ENCODE measurements at regions not wholly inside any gene's neighbourhood (a gene's known extent, or its start where the extent isn't known, plus 50 kb on each side); places are given as distances from the start of the nearest gene placed in this dataset.
"Not testable (repeated sequence)": the region's sequence is repeated elsewhere in the genome, so short reads cannot be mapped to it uniquely, and the experiment has no call there.

DNA sequence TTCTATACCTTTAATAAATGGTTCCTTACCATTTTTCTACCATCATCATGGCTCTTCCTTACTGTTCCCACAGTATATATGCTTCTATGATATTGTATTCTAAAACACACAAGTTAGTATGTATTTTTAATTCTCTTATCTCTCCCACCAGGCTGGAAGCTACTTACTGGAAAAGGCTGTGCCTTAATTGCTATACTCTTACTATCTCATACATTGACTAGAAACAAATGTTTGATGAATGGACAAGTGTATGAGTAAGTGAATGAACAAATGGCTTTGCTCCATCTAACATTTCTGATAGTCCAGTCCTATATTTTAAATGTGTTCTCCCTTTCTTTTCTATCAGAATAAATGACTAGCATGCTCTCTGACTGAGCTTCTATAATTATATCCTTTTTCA lies 320.8 kb upstream of the RASGEF1B start:
- Histone ChIP-seq H3K9ac (ENCODE audit: low read length in 2 of 2) (no peak overlapping the region), H3K4me3 (ENCODE audit: low read length in 2 of 2) (no peak overlapping the region), H3K27ac (ENCODE audit: low read length) (no peak overlapping the region), H3K27me3 (ENCODE audit: control insufficient read depth in 1 of 2, insufficient read depth in 2 of 2, low read length in 2 of 2) (no peaks in the 10 kb centered on the region), H3K9me3 (ENCODE audit: control insufficient read depth in 2 of 2, low read length in 2 of 2) (no peaks in the 10 kb centered on the region), H3K4me1 (ENCODE audit: control insufficient read depth, insufficient read depth, low read length) (no peaks in the 10 kb centered on the region), H3K36me3 (ENCODE audit: control insufficient read depth in 2 of 2, insufficient read depth in 2 of 2, low read length in 2 of 2) (no peaks in the 10 kb centered on the region)

- H3K9me3 ChIP-seq (ENCODE audit: control insufficient read depth in 2 of 2, low read length in 2 of 2), result no peaks in the 10 kb centered on the region
- H3K36me3 ChIP-seq (ENCODE audit: control insufficient read depth in 2 of 2, insufficient read depth in 2 of 2, low read length in 2 of 2), result no peaks in the 10 kb centered on the region
- no peaks in the 10 kb centered on the region for H3K4me1 ChIP-seq (ENCODE audit: control insufficient read depth, insufficient read depth, low read length)
- no peak overlapping the region for H3K9ac ChIP-seq (ENCODE audit: low read length in 2 of 2)
- H3K4me3 ChIP-seq (ENCODE audit: low read length in 2 of 2), result no peak overlapping the region
- no peaks in the 10 kb centered on the region for H3K27me3 ChIP-seq (ENCODE audit: control insufficient read depth in 1 of 2, insufficient read depth in 2 of 2, low read length in 2 of 2)
- no peak overlapping the region for H3K27ac ChIP-seq (ENCODE audit: low read length)
Measured at GRCh38 chr4:81790477-81790876, 318.8 kb upstream of the RASGEF1B start.

DNA sequence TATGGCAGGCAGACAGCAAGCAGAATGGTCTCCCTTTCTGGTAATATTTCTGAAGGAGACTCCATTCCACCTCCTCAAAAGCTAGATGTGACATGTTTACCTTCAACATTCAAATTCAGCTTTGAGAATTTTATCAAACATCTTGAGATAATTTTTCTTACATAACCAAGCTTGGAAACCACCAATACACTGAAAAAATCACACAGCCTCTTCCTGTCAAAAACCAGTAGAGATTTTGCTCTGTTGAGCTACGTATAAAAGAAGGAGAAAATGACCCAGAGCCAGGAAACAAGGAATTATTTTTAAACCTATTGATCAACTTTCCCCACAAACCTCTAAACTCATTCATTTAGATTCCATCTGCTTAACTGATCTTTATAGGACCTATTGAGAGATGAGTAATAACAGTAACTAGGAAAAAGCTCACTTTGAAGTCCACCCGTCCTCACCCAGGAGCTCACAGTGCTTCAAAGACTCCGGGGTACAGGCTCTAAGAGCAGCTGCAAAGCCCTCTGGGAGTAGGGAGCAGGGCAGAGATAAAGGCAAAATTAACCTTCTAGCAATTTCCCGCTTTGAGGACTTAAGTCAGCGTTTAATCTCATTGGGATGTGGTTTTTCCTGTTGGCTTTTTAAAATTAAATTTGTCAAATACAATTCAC lies 318.2 kb upstream of the RASGEF1B start:
- Histone ChIP-seq H3K4me3 (ENCODE audit: low read length in 2 of 2) (no peak overlapping the region), H3K27me3 (ENCODE audit: control insufficient read depth in 1 of 2, insufficient read depth in 2 of 2, low read length in 2 of 2) (no peaks in the 10 kb centered on the region), H3K9me3 (ENCODE audit: control insufficient read depth in 2 of 2, low read length in 2 of 2) (no peaks in the 10 kb centered on the region), H3K36me3 (ENCODE audit: control insufficient read depth in 2 of 2, insufficient read depth in 2 of 2, low read length in 2 of 2) (no peaks in the 10 kb centered on the region), H3K4me1 (ENCODE audit: control insufficient read depth, insufficient read depth, low read length) (no peaks in the 10 kb centered on the region), H3K9ac (ENCODE audit: low read length in 2 of 2) (no peak overlapping the region), H3K27ac (ENCODE audit: low read length) (no peak overlapping the region)

DNA sequence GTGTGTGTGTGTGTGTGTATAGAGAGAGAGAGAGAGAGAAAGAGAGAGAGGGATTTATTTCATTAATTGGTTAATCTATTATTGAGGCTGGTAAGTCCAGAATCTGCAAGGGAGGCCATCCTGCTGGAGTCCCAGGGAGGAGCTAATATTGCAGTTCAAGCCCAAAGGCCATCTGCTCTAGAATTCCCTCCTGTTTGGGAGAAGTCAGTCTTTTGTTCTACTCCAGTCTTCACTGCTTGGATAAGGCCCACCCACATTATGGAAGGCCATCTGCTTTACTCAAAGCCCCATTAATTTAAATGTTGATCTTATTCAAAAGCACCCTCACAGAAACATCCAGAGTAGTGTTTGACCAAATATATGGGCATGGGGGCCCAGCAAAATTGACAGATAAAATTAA lies 317.5 kb upstream of the RASGEF1B start:
- H3K4me3 ChIP-seq (ENCODE audit: low read length in 2 of 2), result no peak overlapping the region
- H3K9ac ChIP-seq (ENCODE audit: low read length in 2 of 2), result no peak overlapping the region
- no peaks in the 10 kb centered on the region for H3K36me3 ChIP-seq (ENCODE audit: control insufficient read depth in 2 of 2, insufficient read depth in 2 of 2, low read length in 2 of 2)
- no peak overlapping the region for H3K27ac ChIP-seq (ENCODE audit: low read length)
- no peaks in the 10 kb centered on the region for H3K9me3 ChIP-seq (ENCODE audit: control insufficient read depth in 2 of 2, low read length in 2 of 2)
- no peaks in the 10 kb centered on the region for H3K27me3 ChIP-seq (ENCODE audit: control insufficient read depth in 1 of 2, insufficient read depth in 2 of 2, low read length in 2 of 2)
- no peaks in the 10 kb centered on the region for H3K4me1 ChIP-seq (ENCODE audit: control insufficient read depth, insufficient read depth, low read length)

DNA sequence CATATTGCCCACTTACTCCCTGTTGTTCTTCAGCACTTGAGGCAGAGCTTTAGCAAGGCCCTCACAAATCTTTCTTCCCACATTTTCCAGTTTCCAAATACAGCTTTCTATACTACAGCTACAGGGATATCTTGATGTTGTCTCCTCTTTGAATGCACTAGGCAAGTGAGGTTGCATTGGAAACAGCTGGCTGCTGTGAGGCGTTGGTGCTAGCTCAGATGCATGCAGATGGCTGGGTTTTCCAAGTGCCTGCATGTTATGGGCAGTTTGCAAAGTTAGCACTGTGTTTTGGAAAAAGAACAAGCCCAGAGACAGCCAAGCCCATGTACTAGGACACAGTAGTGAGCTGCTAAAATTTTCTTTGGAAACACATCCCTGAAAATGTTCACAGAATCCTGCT lies 315.1 kb upstream of the RASGEF1B start:
- Histone ChIP-seq H3K27ac (ENCODE audit: low read length) (no peak overlapping the region), H3K9me3 (ENCODE audit: control insufficient read depth in 2 of 2, low read length in 2 of 2) (no peaks in the 10 kb centered on the region), H3K4me3 (ENCODE audit: low read length in 2 of 2) (no peak overlapping the region), H3K27me3 (ENCODE audit: control insufficient read depth in 1 of 2, insufficient read depth in 2 of 2, low read length in 2 of 2) (no peaks in the 10 kb centered on the region), H3K4me1 (ENCODE audit: control insufficient read depth, insufficient read depth, low read length) (no peaks in the 10 kb centered on the region), H3K9ac (ENCODE audit: low read length in 2 of 2) (no peak overlapping the region), H3K36me3 (ENCODE audit: control insufficient read depth in 2 of 2, insufficient read depth in 2 of 2, low read length in 2 of 2) (no peaks in the 10 kb centered on the region)

- Histone ChIP-seq H3K4me1 (ENCODE audit: control insufficient read depth, insufficient read depth, low read length) (no peaks in the 10 kb centered on the region), H3K36me3 (ENCODE audit: control insufficient read depth in 2 of 2, insufficient read depth in 2 of 2, low read length in 2 of 2) (no peaks in the 10 kb centered on the region), H3K27me3 (ENCODE audit: control insufficient read depth in 1 of 2, insufficient read depth in 2 of 2, low read length in 2 of 2) (no peaks in the 10 kb centered on the region), H3K9me3 (ENCODE audit: control insufficient read depth in 2 of 2, low read length in 2 of 2) (no peaks in the 10 kb centered on the region), H3K4me3 (ENCODE audit: low read length in 2 of 2) (no peak overlapping the region), H3K9ac (ENCODE audit: low read length in 2 of 2) (no peak overlapping the region), H3K27ac (ENCODE audit: low read length) (no peak overlapping the region)
Measured at GRCh38 chr4:81786063-81786763, 314.5 kb upstream of the RASGEF1B start.

DNA sequence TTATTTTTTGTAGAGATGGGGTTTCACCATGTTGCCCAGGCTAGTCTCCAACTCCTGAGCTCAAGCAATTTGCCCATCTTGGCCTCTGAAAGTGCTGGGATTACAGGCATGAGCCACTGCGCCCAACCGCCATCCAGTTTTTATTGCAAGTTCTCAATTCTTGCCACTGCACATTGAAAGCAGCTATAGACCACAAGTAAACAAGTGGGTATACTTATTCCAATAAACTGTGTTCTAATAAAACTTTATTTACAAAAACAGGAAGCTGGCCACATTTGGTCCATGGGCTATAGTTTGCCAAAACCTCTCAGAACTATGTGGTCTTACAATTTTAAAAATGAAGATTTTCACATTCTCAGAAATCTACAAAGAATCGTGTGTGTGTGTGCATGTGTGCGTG lies 313.6 kb upstream of the RASGEF1B start:
- Histone ChIP-seq H3K27me3 (ENCODE audit: control insufficient read depth in 1 of 2, insufficient read depth in 2 of 2, low read length in 2 of 2) (no peaks in the 10 kb centered on the region), H3K9ac (ENCODE audit: low read length in 2 of 2) (no peak overlapping the region), H3K9me3 (ENCODE audit: control insufficient read depth in 2 of 2, low read length in 2 of 2) (no peaks in the 10 kb centered on the region), H3K27ac (ENCODE audit: low read length) (no peak overlapping the region), H3K4me1 (ENCODE audit: control insufficient read depth, insufficient read depth, low read length) (no peaks in the 10 kb centered on the region), H3K4me3 (ENCODE audit: low read length in 2 of 2) (no peak overlapping the region), H3K36me3 (ENCODE audit: control insufficient read depth in 2 of 2, insufficient read depth in 2 of 2, low read length in 2 of 2) (no peaks in the 10 kb centered on the region)

- Histone ChIP-seq H3K27me3 (ENCODE audit: control insufficient read depth in 1 of 2, insufficient read depth in 2 of 2, low read length in 2 of 2) (no peaks in the 10 kb centered on the region), H3K9me3 (ENCODE audit: control insufficient read depth in 2 of 2, low read length in 2 of 2) (no peaks in the 10 kb centered on the region), H3K4me1 (ENCODE audit: control insufficient read depth, insufficient read depth, low read length) (no peaks in the 10 kb centered on the region), H3K9ac (ENCODE audit: low read length in 2 of 2) (no peak overlapping the region), H3K27ac (ENCODE audit: low read length) (no peak overlapping the region), H3K4me3 (ENCODE audit: low read length in 2 of 2) (no peak overlapping the region), H3K36me3 (ENCODE audit: control insufficient read depth in 2 of 2, insufficient read depth in 2 of 2, low read length in 2 of 2) (no peaks in the 10 kb centered on the region)
Measured at GRCh38 chr4:81783558-81783957, 311.9 kb upstream of the RASGEF1B start.

DNA sequence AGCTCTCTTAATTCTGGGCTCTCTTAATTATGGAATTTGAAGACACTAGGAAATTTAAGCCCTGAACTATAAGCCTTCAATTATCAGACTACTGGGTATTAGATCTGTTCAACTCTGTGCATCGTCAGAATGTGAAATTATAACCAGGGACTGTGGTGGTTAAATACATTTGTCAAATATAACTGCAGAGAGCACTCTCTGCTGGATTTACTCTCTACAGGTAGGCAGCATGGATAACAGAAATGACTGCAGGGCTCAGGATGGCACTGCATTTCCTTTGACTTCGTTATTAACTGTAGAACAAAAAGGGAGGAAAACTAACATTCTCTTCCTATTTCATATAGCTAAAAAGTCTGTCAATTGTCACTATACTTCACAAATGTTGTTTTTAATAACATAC lies 310.1 kb upstream of the RASGEF1B start:
- Histone ChIP-seq H3K27ac (ENCODE audit: low read length) (no peak overlapping the region), H3K4me3 (ENCODE audit: low read length in 2 of 2) (no peak overlapping the region), H3K36me3 (ENCODE audit: control insufficient read depth in 2 of 2, insufficient read depth in 2 of 2, low read length in 2 of 2) (no peaks in the 10 kb centered on the region), H3K9ac (ENCODE audit: low read length in 2 of 2) (no peak overlapping the region), H3K4me1 (ENCODE audit: control insufficient read depth, insufficient read depth, low read length) (no peaks in the 10 kb centered on the region), H3K27me3 (ENCODE audit: control insufficient read depth in 1 of 2, insufficient read depth in 2 of 2, low read length in 2 of 2) (no peaks in the 10 kb centered on the region), H3K9me3 (ENCODE audit: control insufficient read depth in 2 of 2, low read length in 2 of 2) (no peaks in the 10 kb centered on the region)

DNA sequence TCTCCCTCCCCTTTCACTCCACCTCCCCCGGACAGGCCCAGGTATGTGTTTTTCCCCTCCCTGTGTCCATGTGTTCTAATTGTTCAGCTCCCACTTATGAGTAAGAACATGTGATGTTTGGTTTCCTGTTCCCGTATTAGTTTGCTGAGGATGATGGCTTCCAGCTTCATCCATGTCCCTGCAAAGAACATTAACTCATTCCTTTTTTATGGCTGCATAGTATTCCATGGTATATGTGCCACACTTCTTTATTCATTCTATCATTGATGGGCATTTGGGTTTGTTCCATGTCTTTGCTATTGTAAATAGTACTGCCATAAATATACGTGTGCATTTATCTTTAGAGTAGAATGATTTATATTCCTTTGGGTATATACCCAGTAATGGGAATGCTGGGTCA lies 306.0 kb upstream of the RASGEF1B start:
- H3K4me3 ChIP-seq (ENCODE audit: low read length in 2 of 2); H3K27ac ChIP-seq (ENCODE audit: low read length); H3K9me3 ChIP-seq (ENCODE audit: control insufficient read depth in 2 of 2, low read length in 2 of 2); H3K4me1 ChIP-seq (ENCODE audit: control insufficient read depth, insufficient read depth, low read length); H3K9ac ChIP-seq (ENCODE audit: low read length in 2 of 2); H3K27me3 ChIP-seq (ENCODE audit: control insufficient read depth in 1 of 2, insufficient read depth in 2 of 2, low read length in 2 of 2); H3K36me3 ChIP-seq (ENCODE audit: control insufficient read depth in 2 of 2, insufficient read depth in 2 of 2, low read length in 2 of 2): not testable (repeated sequence)

- no peaks in the 10 kb centered on the region for H3K27me3 ChIP-seq (ENCODE audit: control insufficient read depth in 1 of 2, insufficient read depth in 2 of 2, low read length in 2 of 2)
- H3K9ac ChIP-seq (ENCODE audit: low read length in 2 of 2), result no peak overlapping the region
- H3K9me3 ChIP-seq (ENCODE audit: control insufficient read depth in 2 of 2, low read length in 2 of 2), result no peaks in the 10 kb centered on the region
- no peak overlapping the region for H3K27ac ChIP-seq (ENCODE audit: low read length)
- H3K4me3 ChIP-seq (ENCODE audit: low read length in 2 of 2), result no peak overlapping the region
- H3K4me1 ChIP-seq (ENCODE audit: control insufficient read depth, insufficient read depth, low read length), result no peaks in the 10 kb centered on the region
- no peaks in the 10 kb centered on the region for H3K36me3 ChIP-seq (ENCODE audit: control insufficient read depth in 2 of 2, insufficient read depth in 2 of 2, low read length in 2 of 2)
Measured at GRCh38 chr4:81776794-81777193, 305.1 kb upstream of the RASGEF1B start.

Data from stomach smooth muscle (tissue), 2 donors.